Endothelial cell of umbilical vein (primary cell): ENCODE measurements at regions not wholly inside any gene's neighbourhood (a gene's known extent, or its start where the extent isn't known, plus 50 kb on each side); places are given as distances from the start of the nearest gene placed in this dataset.

Source experiments
- CTCF ChIP-seq, 2 donors: IDR thresholded peaks; 1 replicate in 1 of 2; 2 replicates in 1 of 2; pipeline ENCODE4 v1.5.1; 2011; ENCODE audit warnings: low read length in 2 of 2, mild to moderate bottlenecking in 2 of 2, moderate library complexity in 2 of 2, control low read depth in 1 of 2, inconsistent platforms in 1 of 2, low read depth in 1 of 2; ENCODE audit not compliant: insufficient read depth in 1 of 2; ENCODE audit errors: extremely low read depth in 1 of 2
- EZH2 ChIP-seq: IDR thresholded peaks from 2 replicates; pipeline ENCODE4 v1.6.1; 2012; ENCODE audit warnings: borderline replicate concordance, low read depth, mild to moderate bottlenecking, moderate library complexity, low read length, inconsistent platforms; ENCODE audit not compliant: severe bottlenecking
- FOS ChIP-seq: IDR thresholded peaks from 2 replicates; pipeline ENCODE4 v1.6.1; 2011; ENCODE audit warnings: mild to moderate bottlenecking, low read length, moderate library complexity, borderline replicate concordance; ENCODE audit not compliant: insufficient read depth
- JUN ChIP-seq: IDR thresholded peaks from 2 replicates; pipeline ENCODE4 v1.6.1; 2011; ENCODE audit warnings: borderline replicate concordance, low read depth; ENCODE audit not compliant: insufficient read length, insufficient read depth
- MYC ChIP-seq: IDR thresholded peaks from one replicate; pipeline ENCODE4 v1.6.1; 2011; ENCODE audit warnings: mild to moderate bottlenecking, low read depth, low read length
- POLR2A ChIP-seq: IDR thresholded peaks from 2 replicates; pipeline ENCODE4 v1.6.1; 2012; ENCODE audit warnings: low read depth, mild to moderate bottlenecking, control low read depth, low read length
- POLR2AphosphoS5 ChIP-seq: IDR thresholded peaks from 2 replicates; pipeline ENCODE4 v1.6.1; 2012; ENCODE audit warnings: low read depth, mild to moderate bottlenecking, control low read depth, low read length, moderate library complexity; ENCODE audit not compliant: insufficient read depth

- TF ChIP-seq EZH2 (no peak), CTCF (IDR thresholded peaks at IDR 0.05; ENCODE audit: extremely low read depth in 1 of 2, insufficient read depth in 1 of 2, low read depth in 1 of 2, low read length in 2 of 2) (no peak), POLR2AphosphoS5 (no peak), MYC (no peak), POLR2A (no peak), FOS (no peak), JUN (no peak)
These were observed 1005.8 kb downstream of the TRHDE start for GRCh38 chr12:73277971-73278370.
